Panc1 (cell line): ENCODE measurements at regions not wholly inside any gene's neighbourhood (a gene's known extent, or its start where the extent isn't known, plus 50 kb on each side); places are given as distances from the start of the nearest gene placed in this dataset.

Experiments
- ATAC-seq: fragments of 200-7000 bp; cut with Tn5 transposase; 2 replicates; pipeline ENCODE4 v1.9.1; 2020; ENCODE audit warnings: mild to moderate bottlenecking, moderate library complexity
- BruUV-seq: library from RNA; stranded (reverse); fragments of 400-500 nt; replicated peaks from 2 replicates; lab custom pipeline; 2021; lab: Mats Ljungman, UMichigan
- CTCF ChIA-PET: fragments of 300-600 bp; sonication (Branson Sonifier 250); formaldehyde crosslinking; loops from one replicate; lab custom pipeline; 2022; ENCODE audit warnings: antibody characterized with exemption; lab: Charles Lee
- POLR2A ChIA-PET: fragments of 300-600 bp; sonication (Branson Sonifier 250); formaldehyde crosslinking; loops from one replicate; lab custom pipeline; 2022; ENCODE audit warnings: antibody characterized with exemption; lab: Charles Lee
- DNase-seq: peaks from one replicate; pipeline ENCODE4 v3.0.0-alpha.2; 2010; ENCODE audit warnings: low read depth, low spot score
- H3K27ac ChIP-seq: 2 replicates; pipeline ENCODE4 v1.5.1; 2011; ENCODE audit warnings: mild to moderate bottlenecking, low read length, inconsistent platforms
- H3K27me3 ChIP-seq: fragments of 200-500 bp; sonication (Bioruptor generic); 2 replicates; pipeline ENCODE4 v1.6.0; 2014; ENCODE audit warnings: low read length, inconsistent platforms; ENCODE audit not compliant: control insufficient read depth, insufficient read depth
- H3K36me3 ChIP-seq: fragments of 200-500 bp; sonication (Bioruptor generic); 2 replicates; pipeline ENCODE4 v1.5.1; 2014; ENCODE audit warnings: inconsistent platforms, mild to moderate bottlenecking, low read length, moderate library complexity; ENCODE audit not compliant: control insufficient read depth, insufficient read depth
- H3K4me1 ChIP-seq: 2 replicates; pipeline ENCODE4 v1.5.1; 2011; ENCODE audit warnings: inconsistent platforms, mild to moderate bottlenecking, low read length, moderate library complexity; ENCODE audit not compliant: control insufficient read depth, insufficient read depth
- H3K4me3 ChIP-seq, 2 experiments: 2 replicates each; pipeline ENCODE4 v1.5.1; 2011 to 2012; ENCODE audit warnings: low read depth in 2 of 2, low read length in 2 of 2, mild to moderate bottlenecking in 2 of 2, inconsistent platforms in 1 of 2, moderate library complexity in 1 of 2
- H3K9me3 ChIP-seq: fragments of 200-500 bp; sonication (Bioruptor generic); 2 replicates; pipeline ENCODE4 v1.5.1; 2014; ENCODE audit warnings: low read depth, mild to moderate bottlenecking, inconsistent platforms, low read length, moderate library complexity; ENCODE audit not compliant: control insufficient read depth, insufficient read depth
- POLR2AphosphoS5 ChIP-seq: IDR thresholded peaks from 2 replicates; pipeline ENCODE4 v1.6.1; 2012; ENCODE audit warnings: mild to moderate bottlenecking, low read depth, low read length, moderate library complexity
- SIN3A ChIP-seq: IDR thresholded peaks from 2 replicates; pipeline ENCODE4 v1.6.1; 2012; ENCODE audit warnings: low read depth, mild to moderate bottlenecking, low read length, moderate library complexity, borderline replicate concordance; ENCODE audit not compliant: insufficient read depth
- TCF7L2 ChIP-seq: IDR thresholded peaks from 2 replicates; pipeline ENCODE4 v1.6.1; 2011; ENCODE audit warnings: mild to moderate bottlenecking, low read depth, low read length, inconsistent platforms
- in situ Hi-C: cut with HindIII; loops from 2 replicates; pipeline ENCODE4 v1.10.0; 2016; ENCODE audit warnings: low sequenced_read_pairs, low pct_unique_long_range_greater_than_20kb
- intact Hi-C: fragments of 100-400 bp; cut with micrococcal nuclease; formaldehyde crosslinking; loops from one replicate; pipeline ENCODE4 v1.10.0; 2022; ENCODE audit not compliant: unreplicated experiment
- TF ChIP-seq, protein P1 (sequence below): fragments of 450-650 bp; IDR thresholded peaks from 2 replicates; pipeline ENCODE4 v1.5.1; 2017; ENCODE audit warnings: mild to moderate bottlenecking
- TF ChIP-seq, protein P2 (sequence below), 2 experiments: IDR thresholded peaks; 2 replicates each; pipeline ENCODE4 v1.6.1; 2011 to 2012; ENCODE audit warnings: low read depth in 2 of 2, control low read depth in 1 of 2, low read length in 1 of 2, mild to moderate bottlenecking in 1 of 2, moderate library complexity in 1 of 2; ENCODE audit not compliant: insufficient read depth in 1 of 2

DNA sequence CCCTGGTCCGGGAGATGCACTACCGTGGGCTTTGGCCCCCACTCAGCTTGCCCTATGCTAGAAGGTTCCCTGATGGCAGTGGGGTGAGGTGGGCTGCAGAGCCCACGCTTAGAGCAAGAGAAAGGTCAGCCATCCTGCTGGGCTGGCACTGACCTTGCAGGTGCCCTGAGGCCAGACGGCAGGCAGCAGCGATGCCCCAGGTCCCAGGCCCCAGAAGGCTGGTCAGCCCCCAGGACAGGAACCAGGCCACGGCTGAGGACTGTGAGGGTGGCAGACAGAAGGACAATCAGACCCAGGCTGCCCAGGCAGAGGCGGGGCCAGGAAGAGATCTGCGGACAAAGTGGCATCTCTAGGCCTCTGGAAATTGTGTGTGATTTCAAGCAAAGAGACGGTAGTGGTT lies 231.7 kb downstream of the CTTN start:
- intact Hi-C loops: no loop called here
- no peak for ATAC-seq
- in situ Hi-C loops: no loop called here
- TF ChIP-seq, protein P1, sequence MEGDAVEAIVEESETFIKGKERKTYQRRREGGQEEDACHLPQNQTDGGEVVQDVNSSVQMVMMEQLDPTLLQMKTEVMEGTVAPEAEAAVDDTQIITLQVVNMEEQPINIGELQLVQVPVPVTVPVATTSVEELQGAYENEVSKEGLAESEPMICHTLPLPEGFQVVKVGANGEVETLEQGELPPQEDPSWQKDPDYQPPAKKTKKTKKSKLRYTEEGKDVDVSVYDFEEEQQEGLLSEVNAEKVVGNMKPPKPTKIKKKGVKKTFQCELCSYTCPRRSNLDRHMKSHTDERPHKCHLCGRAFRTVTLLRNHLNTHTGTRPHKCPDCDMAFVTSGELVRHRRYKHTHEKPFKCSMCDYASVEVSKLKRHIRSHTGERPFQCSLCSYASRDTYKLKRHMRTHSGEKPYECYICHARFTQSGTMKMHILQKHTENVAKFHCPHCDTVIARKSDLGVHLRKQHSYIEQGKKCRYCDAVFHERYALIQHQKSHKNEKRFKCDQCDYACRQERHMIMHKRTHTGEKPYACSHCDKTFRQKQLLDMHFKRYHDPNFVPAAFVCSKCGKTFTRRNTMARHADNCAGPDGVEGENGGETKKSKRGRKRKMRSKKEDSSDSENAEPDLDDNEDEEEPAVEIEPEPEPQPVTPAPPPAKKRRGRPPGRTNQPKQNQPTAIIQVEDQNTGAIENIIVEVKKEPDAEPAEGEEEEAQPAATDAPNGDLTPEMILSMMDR: no peak
- TF ChIP-seq POLR2AphosphoS5: no peak
- no peak for TF ChIP-seq SIN3A
- no peak for TF ChIP-seq TCF7L2
- TF ChIP-seq, protein P2, sequence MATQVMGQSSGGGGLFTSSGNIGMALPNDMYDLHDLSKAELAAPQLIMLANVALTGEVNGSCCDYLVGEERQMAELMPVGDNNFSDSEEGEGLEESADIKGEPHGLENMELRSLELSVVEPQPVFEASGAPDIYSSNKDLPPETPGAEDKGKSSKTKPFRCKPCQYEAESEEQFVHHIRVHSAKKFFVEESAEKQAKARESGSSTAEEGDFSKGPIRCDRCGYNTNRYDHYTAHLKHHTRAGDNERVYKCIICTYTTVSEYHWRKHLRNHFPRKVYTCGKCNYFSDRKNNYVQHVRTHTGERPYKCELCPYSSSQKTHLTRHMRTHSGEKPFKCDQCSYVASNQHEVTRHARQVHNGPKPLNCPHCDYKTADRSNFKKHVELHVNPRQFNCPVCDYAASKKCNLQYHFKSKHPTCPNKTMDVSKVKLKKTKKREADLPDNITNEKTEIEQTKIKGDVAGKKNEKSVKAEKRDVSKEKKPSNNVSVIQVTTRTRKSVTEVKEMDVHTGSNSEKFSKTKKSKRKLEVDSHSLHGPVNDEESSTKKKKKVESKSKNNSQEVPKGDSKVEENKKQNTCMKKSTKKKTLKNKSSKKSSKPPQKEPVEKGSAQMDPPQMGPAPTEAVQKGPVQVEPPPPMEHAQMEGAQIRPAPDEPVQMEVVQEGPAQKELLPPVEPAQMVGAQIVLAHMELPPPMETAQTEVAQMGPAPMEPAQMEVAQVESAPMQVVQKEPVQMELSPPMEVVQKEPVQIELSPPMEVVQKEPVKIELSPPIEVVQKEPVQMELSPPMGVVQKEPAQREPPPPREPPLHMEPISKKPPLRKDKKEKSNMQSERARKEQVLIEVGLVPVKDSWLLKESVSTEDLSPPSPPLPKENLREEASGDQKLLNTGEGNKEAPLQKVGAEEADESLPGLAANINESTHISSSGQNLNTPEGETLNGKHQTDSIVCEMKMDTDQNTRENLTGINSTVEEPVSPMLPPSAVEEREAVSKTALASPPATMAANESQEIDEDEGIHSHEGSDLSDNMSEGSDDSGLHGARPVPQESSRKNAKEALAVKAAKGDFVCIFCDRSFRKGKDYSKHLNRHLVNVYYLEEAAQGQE (IDR thresholded peaks at IDR 0.05; ENCODE audit: insufficient read depth in 1 of 2, low read depth in 2 of 2, low read length in 1 of 2): no peak
- Histone ChIP-seq H3K27me3 (peaks cover 2% of the 10 kb centered on the region; the same call in 1 of the 2 replicates), H3K4me3 (no peak overlapping the region), H3K9me3 (no peaks in the 10 kb centered on the region), H3K4me1 (no peaks in the 10 kb centered on the region), H3K27ac (no peak overlapping the region), H3K36me3 (no peaks in the 10 kb centered on the region)
- DNase-seq: no peak
- CTCF ChIA-PET: no interaction called here
- POLR2A ChIA-PET: no interaction called here
- BruUV-seq: no TSS peak

DNA sequence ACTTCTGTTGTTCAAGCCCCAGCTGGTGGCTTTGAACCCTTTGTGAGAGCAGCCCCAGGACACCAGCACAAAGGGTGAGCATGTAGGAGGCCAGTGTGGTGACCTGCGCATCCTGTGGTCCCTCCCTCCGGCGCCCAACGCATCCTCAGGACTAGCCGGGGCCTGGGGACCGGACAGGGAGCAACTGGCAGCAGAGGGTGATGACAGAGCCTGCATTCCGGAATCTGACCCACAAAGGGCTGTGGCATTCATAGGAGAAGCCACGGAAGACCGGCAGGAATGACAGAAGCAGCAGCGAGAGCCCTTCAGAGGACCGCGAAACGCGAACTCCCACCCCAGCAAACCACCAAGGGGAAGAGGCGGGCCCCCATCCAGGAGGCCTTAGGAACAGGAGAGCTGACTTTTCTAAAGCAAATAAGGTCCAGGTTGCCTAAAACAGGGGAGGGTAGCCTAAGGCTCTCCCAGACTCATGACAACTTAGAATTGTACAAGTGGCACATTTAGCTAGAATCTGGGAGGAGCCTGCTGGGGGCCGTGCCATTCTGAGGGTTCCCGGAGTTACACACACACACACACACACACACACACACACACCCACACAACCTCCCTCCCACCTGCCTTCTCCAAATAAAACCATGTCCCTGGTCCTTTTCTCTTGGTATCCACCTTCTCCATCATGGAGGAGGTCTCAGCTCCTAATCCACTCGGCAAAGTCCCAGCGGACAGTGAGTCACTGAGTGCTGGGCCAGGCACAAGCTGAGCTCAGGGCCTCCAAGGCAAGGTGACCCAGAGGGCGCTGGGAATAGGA lies 232.7 kb downstream of the CTTN start:
- Histone ChIP-seq H3K36me3 (no peaks in the 10 kb centered on the region), H3K4me1 (no peaks in the 10 kb centered on the region), H3K27ac (no peak overlapping the region), H3K4me3 (no peak overlapping the region), H3K27me3 (peaks cover 2% of the 10 kb centered on the region; the same call in 1 of the 2 replicates), H3K9me3 (no peaks in the 10 kb centered on the region)
- intact Hi-C loops (no loop called here), in situ Hi-C loops (no loop called here)
- ATAC-seq (no peak), DNase-seq (no peak)
- TF ChIP-seq TCF7L2: no peak
- no TSS peak for BruUV-seq
- ChIA-PET CTCF (interaction anchor here (0.5 to 0.6 kb wide), 2 partner anchors 63 to 148 kb away, joined by 3 to 5 read pairs; no protein-coding TSS in a partner anchor), POLR2A (interaction anchor here (0.6 kb wide), 1 partner anchor 129 kb away, joined by 4 read pairs; no protein-coding TSS in a partner anchor)

DNA sequence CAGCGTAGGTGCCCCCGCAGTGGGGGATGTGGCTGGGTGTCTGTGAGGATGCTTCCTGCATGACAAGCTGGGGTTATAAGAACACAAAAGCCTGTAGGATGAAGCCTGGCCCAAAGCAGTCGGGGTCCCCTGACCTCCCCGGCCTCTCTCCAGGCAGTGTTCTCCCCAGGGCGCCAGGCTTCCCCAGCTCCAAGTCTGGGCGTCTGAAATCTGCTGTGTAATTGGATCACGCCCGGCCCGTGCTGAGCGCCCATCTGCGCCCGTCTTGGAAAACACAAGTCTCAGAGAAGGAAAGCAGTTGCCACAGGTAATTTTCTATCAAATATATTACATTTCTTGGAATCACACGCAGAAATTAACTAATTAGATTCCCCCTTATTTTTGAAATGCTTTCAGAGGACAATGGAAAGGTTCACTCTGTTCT lies 233.3 kb downstream of the CTTN start:
- in situ Hi-C loops (no loop called here), intact Hi-C loops (no loop called here)
- ChIA-PET POLR2A (interaction anchor here (0.6 kb wide), 1 partner anchor 128 kb away, joined by 4 read pairs; no protein-coding TSS in a partner anchor), CTCF (interaction anchor here (0.5 kb wide), 1 partner anchor 63 kb away, joined by 3 read pairs; no protein-coding TSS in a partner anchor)
- ATAC-seq: no peak
- Histone ChIP-seq H3K4me1 (no peaks in the 10 kb centered on the region), H3K27me3 (peaks cover 2% of the 10 kb centered on the region; the same call in 1 of the 2 replicates), H3K4me3 (no peak overlapping the region), H3K9me3 (no peaks in the 10 kb centered on the region), H3K27ac (no peak overlapping the region), H3K36me3 (no peaks in the 10 kb centered on the region)
- TF ChIP-seq SIN3A (no peak), TCF7L2 (no peak)
- BruUV-seq: no TSS peak
- no peak for DNase-seq
